HG03565 (cell line): ENCODE measurements at regions not wholly inside any gene's neighbourhood (a gene's known extent, or its start where the extent isn't known, plus 50 kb on each side); places are given as distances from the start of the nearest gene placed in this dataset.
"Not testable (repeated sequence)": the region's sequence is repeated elsewhere in the genome, so short reads cannot be mapped to it uniquely, and the experiment has no call there.

Experiments used
- ATAC-seq: cut with Tn5 transposase; IDR thresholded peaks from one replicate; pipeline ENCODE4 v1.9.1; 2021; ENCODE audit warnings: mild to moderate bottlenecking, moderate library complexity; ENCODE audit not compliant: unreplicated experiment

GRCh38 chr3:155995525-155996370 lies 124.6 kb upstream of the KCNAB1 start:
- peak; percentile 43 for ATAC-seq

- no peak for ATAC-seq
These were observed 123.5 kb upstream of the KCNAB1 start for GRCh38 chr3:155996882-155997281.

- not testable (repeated sequence) for ATAC-seq
These were observed 122.2 kb upstream of the KCNAB1 start for GRCh38 chr3:155998173-155998572.

GRCh38 chr3:156005736-156006135 lies 114.6 kb upstream of the KCNAB1 start:
- no peak for ATAC-seq

- ATAC-seq, result no peak
These were observed 109.5 kb upstream of the KCNAB1 start for GRCh38 chr3:156010829-156011228.

GRCh38 chr3:156014489-156014888 lies 105.9 kb upstream of the KCNAB1 start:
- ATAC-seq, result no peak

GRCh38 chr3:156016902-156017301 lies 103.5 kb upstream of the KCNAB1 start:
- ATAC-seq, result no peak

- ATAC-seq, result no peak
These were observed 102.9 kb upstream of the KCNAB1 start for GRCh38 chr3:156017352-156018030.

GRCh38 chr3:156024904-156025533 lies 95.4 kb upstream of the KCNAB1 start:
- ATAC-seq, result no peak

- ATAC-seq, result no peak
These were observed 91.2 kb upstream of the KCNAB1 start for GRCh38 chr3:156029208-156029607.

GRCh38 chr3:156030723-156031122 lies 89.7 kb upstream of the KCNAB1 start:
- ATAC-seq, result no peak

- ATAC-seq, result no peak
These were observed 87.0 kb upstream of the KCNAB1 start for GRCh38 chr3:156033428-156033827.

GRCh38 chr3:156035158-156035557 lies 85.2 kb upstream of the KCNAB1 start:
- ATAC-seq, result no peak

- no peak for ATAC-seq
These were observed 83.9 kb upstream of the KCNAB1 start for GRCh38 chr3:156036258-156037053.

GRCh38 chr3:156037356-156037755 lies 83.0 kb upstream of the KCNAB1 start:
- ATAC-seq, result no peak

- ATAC-seq, result no peak
These were observed 81.5 kb upstream of the KCNAB1 start for GRCh38 chr3:156038869-156039268.

GRCh38 chr3:156040041-156040440 lies 80.3 kb upstream of the KCNAB1 start:
- no peak for ATAC-seq

- not testable (repeated sequence) for ATAC-seq
These were observed 79.0 kb upstream of the KCNAB1 start for GRCh38 chr3:156041216-156041841.

- ATAC-seq, result not testable (repeated sequence)
These were observed 78.5 kb upstream of the KCNAB1 start for GRCh38 chr3:156041856-156042255.

- not testable (repeated sequence) for ATAC-seq
These were observed 76.3 kb upstream of the KCNAB1 start for GRCh38 chr3:156043832-156044633.
